HepG2 (cell line): ENCODE measurements at regions not wholly inside any gene's neighbourhood (a gene's known extent, or its start where the extent isn't known, plus 50 kb on each side); places are given as distances from the start of the nearest gene placed in this dataset.

Experiments used
- ATAC-seq: fragments of 200-7000 bp; cut with Tn5 transposase; 3 replicates; pipeline ENCODE4 v1.9.1; 2020; ENCODE audit warnings: mild to moderate bottlenecking, moderate library complexity
- BruUV-seq: library from RNA; stranded (reverse); fragments of 400-500 nt; replicated peaks from 2 replicates; lab custom pipeline; 2021; lab: Mats Ljungman, UMichigan
- CTCF ChIA-PET: fragments of 300-600 bp; formaldehyde crosslinking; extraction: SDS; loops from one replicate; lab custom pipeline; 2021; ENCODE audit warnings: low total read pairs, inconsistent platforms, low intra/inter-chr PET ratio; lab: Yijun Ruan, JAX
- POLR2A ChIA-PET: fragments of 350-600 bp; sonication (Branson Sonifier 250); formaldehyde crosslinking; loops from one replicate; lab custom pipeline; 2020; ENCODE audit warnings: antibody characterized with exemption, inconsistent platforms; lab: Yijun Ruan, JAX
- DNase-seq: peaks from one replicate; pipeline ENCODE4 v3.0.0-alpha.2; 2015; ENCODE audit warnings: low spot score
- FAIRE-seq: peaks from 3 replicates; lab custom pipeline; 2011; peaks lifted over from hg19 to GRCh38; lab: Jason Lieb, UNC
- H2AFZ ChIP-seq: one replicate; pipeline ENCODE4 v1.6.1; 2011; ENCODE audit warnings: low read length, inconsistent platforms
- H3K27ac ChIP-seq: fragments of 300-600 bp; 3 replicates; pipeline ENCODE4 v1.8.0; 2011; ENCODE audit warnings: mixed run types, mild to moderate bottlenecking, mixed read lengths, low read length, inconsistent platforms; ENCODE audit not compliant: insufficient read depth; ENCODE audit errors: extremely low read length
- H3K27me3 ChIP-seq, 2 experiments: fragments of 200-600 bp in 1 of 2; 2 replicates in 1 of 2; 3 replicates in 1 of 2; pipeline versions ENCODE4 v1.6.0 to v1.8.0; 2011; ENCODE audit warnings: low read length in 2 of 2, mild to moderate bottlenecking in 2 of 2, moderate library complexity in 2 of 2, inconsistent platforms in 1 of 2; ENCODE audit not compliant: insufficient read depth in 2 of 2, control insufficient read depth in 1 of 2
- H3K36me3 ChIP-seq, 2 experiments: fragments of 200-600 bp in 1 of 2; replicated peaks in 1 of 2; 2 replicates in 1 of 2; 3 replicates in 1 of 2; pipeline versions ENCODE4 v1.5.1 to v1.8.0; 2011; ENCODE audit warnings: low read length in 2 of 2, inconsistent platforms in 1 of 2; ENCODE audit not compliant: insufficient read depth in 2 of 2, control insufficient read depth in 1 of 2
- H3K4me1 ChIP-seq: 2 replicates; pipeline ENCODE4 v1.5.1; 2012; ENCODE audit warnings: low read length, inconsistent platforms; ENCODE audit not compliant: insufficient read depth
- H3K4me2 ChIP-seq: 2 replicates; pipeline ENCODE4 v1.6.0; 2011; ENCODE audit warnings: low read depth, low read length, inconsistent platforms
- H3K4me3 ChIP-seq, 3 experiments: fragments of 200-600 bp in 1 of 3; sonication (generic), shearing (Covaris generic) in 1 of 3; replicated peaks in 1 of 3; 2 replicates each; pipeline ENCODE4 v1.5.1; 2011 to 2016; ENCODE audit warnings: low read length in 3 of 3, inconsistent platforms in 2 of 3, low read depth in 2 of 3, mild to moderate bottlenecking in 2 of 3, control low read depth in 1 of 3, mixed read lengths in 1 of 3; ENCODE audit not compliant: insufficient read depth in 1 of 3
- H3K79me2 ChIP-seq: one replicate; pipeline ENCODE4 v1.6.1; 2011; ENCODE audit warnings: low read length, inconsistent platforms; ENCODE audit not compliant: insufficient read depth
- H3K9ac ChIP-seq: 2 replicates; pipeline ENCODE4 v1.6.0; 2011; ENCODE audit warnings: mild to moderate bottlenecking, low read depth, low read length, inconsistent platforms; ENCODE audit not compliant: insufficient read depth
- H3K9me3 ChIP-seq: 2 replicates; pipeline ENCODE4 v1.5.1; 2012; ENCODE audit warnings: mild to moderate bottlenecking, low read length
- H4K20me1 ChIP-seq: 2 replicates; pipeline ENCODE4 v1.6.0; 2011; ENCODE audit warnings: inconsistent platforms, mild to moderate bottlenecking, low read length, moderate library complexity; ENCODE audit not compliant: insufficient read depth
- NFE2L1 ChIP-seq: sonication (generic); formaldehyde crosslinking; IDR thresholded peaks from 2 replicates; pipeline ENCODE4 v1.4.0; 2020; ENCODE audit warnings: missing genetic modification reagents, mild to moderate bottlenecking, borderline replicate concordance
- SMC3 ChIP-seq: IDR thresholded peaks from 2 replicates; pipeline ENCODE4 v1.6.1; 2011; ENCODE audit warnings: low read length, improper control_type of control experiment
- STAG1 ChIP-seq: sonication (generic); formaldehyde crosslinking; IDR thresholded peaks from 2 replicates; pipeline ENCODE4 v1.4.0; 2020; ENCODE audit warnings: missing genetic modification reagents
- ZBTB46 ChIP-seq: sonication (generic); formaldehyde crosslinking; IDR thresholded peaks from 2 replicates; pipeline ENCODE4 v1.4.0; 2020; ENCODE audit warnings: mild to moderate bottlenecking, missing genetic modification reagents, borderline replicate concordance
- ZC3H4 ChIP-seq: sonication (generic); formaldehyde crosslinking; IDR thresholded peaks from 2 replicates; pipeline ENCODE4 v1.4.0; 2020; ENCODE audit warnings: missing genetic modification reagents, borderline replicate concordance
- ZFP36L2 ChIP-seq: sonication (generic); formaldehyde crosslinking; IDR thresholded peaks from 2 replicates; pipeline ENCODE4 v1.4.0; 2020; ENCODE audit warnings: missing genetic modification reagents
- ZNF547 ChIP-seq: sonication (generic); formaldehyde crosslinking; IDR thresholded peaks from 2 replicates; pipeline ENCODE4 v1.5.1; 2020; ENCODE audit warnings: mild to moderate bottlenecking, missing genetic modification reagents
- ZNF703 ChIP-seq: sonication (generic); formaldehyde crosslinking; IDR thresholded peaks from 2 replicates; pipeline ENCODE4 v1.5.1; 2020; ENCODE audit warnings: missing genetic modification reagents, mild to moderate bottlenecking, moderate library complexity, borderline replicate concordance
- ZNF788 ChIP-seq: sonication (generic); formaldehyde crosslinking; IDR thresholded peaks from 2 replicates; pipeline ENCODE4 v1.5.0; 2020; ENCODE audit warnings: mild to moderate bottlenecking, missing genetic modification reagents, borderline replicate concordance
- ZNF850 ChIP-seq: sonication (generic); formaldehyde crosslinking; conservative IDR thresholded peaks from 2 replicates; pipeline ENCODE4 v1.9.0; 2021; ENCODE audit warnings: mild to moderate bottlenecking, missing genetic modification reagents
- ZSCAN22 ChIP-seq: sonication (generic); formaldehyde crosslinking; IDR thresholded peaks from 2 replicates; pipeline ENCODE4 v1.4.0; 2020; ENCODE audit warnings: mild to moderate bottlenecking, missing genetic modification reagents
- ZSCAN5A ChIP-seq: sonication (generic); formaldehyde crosslinking; IDR thresholded peaks from 2 replicates; pipeline ENCODE4 v1.8.0; 2022; ENCODE audit warnings: mild to moderate bottlenecking, missing genetic modification reagents, borderline replicate concordance
- ZSCAN9 ChIP-seq: IDR thresholded peaks from 2 replicates; pipeline ENCODE4 v1.6.1; 2016; ENCODE audit warnings: borderline replicate concordance
- WGBS: methylation state at CpG from one replicate; pipeline ENCODE4 v1.1.6; 2017; ENCODE audit warnings: low lambda C conversion rate; 5-methylcytosine and 5-hydroxymethylcytosine counted together
- in situ Hi-C: cut with HindIII; loops from 2 replicates; pipeline ENCODE4 v1.10.0; 2017; ENCODE audit warnings: low pct_unique_long_range_greater_than_20kb; ENCODE audit not compliant: extremely low pct_ligation_motif_present
- intact Hi-C: fragments of 100-400 bp; cut with micrococcal nuclease; formaldehyde crosslinking; loops from one replicate; pipeline ENCODE4 v1.10.0; 2022; ENCODE audit not compliant: unreplicated experiment

GRCh38 chr2:115910270-115910669 is 1467.8 kb downstream of the DPP10 start:
- H4K20me1 ChIP-seq = no peaks in the 10 kb centered on the region

GRCh38 chr2:115913921-115914320 is 1471.5 kb downstream of the DPP10 start:
- intact Hi-C loops (no loop called here), in situ Hi-C loops (no loop called here)
- Histone ChIP-seq H3K4me2 (no peak overlapping the region), H3K27me3 (no peaks in the 10 kb centered on the region), H3K4me1 (no peaks in the 10 kb centered on the region), H3K27ac (no peak overlapping the region), H3K9ac (no peak overlapping the region), H3K4me3 (no peak overlapping the region), H3K9me3 (peaks cover 91% of the 10 kb centered on the region), H2AFZ (no peak overlapping the region), H4K20me1 (no peaks in the 10 kb centered on the region), H3K36me3 (no peaks in the 10 kb centered on the region), H3K79me2 (no peaks in the 10 kb centered on the region)
- no peak for ATAC-seq
- TF ChIP-seq ZSCAN5A (CRISPR knock-in tag) (no peak), ZNF788 (CRISPR knock-in tag) (no peak), ZFP36L2 (no peak), ZNF850 (CRISPR knock-in tag) (no peak), ZSCAN22 (no peak), ZC3H4 (CRISPR knock-in tag) (no peak), ZBTB46 (no peak), ZNF703 (no peak), ZSCAN9 (CRISPR knock-in tag) (no peak), NFE2L1 (no peak)
- no peak for DNase-seq
- ChIA-PET CTCF (no interaction called here), POLR2A (no interaction called here)
- WGBS = 32% methylated on average over 5 of the region's 5 CpGs
- BruUV-seq = no TSS peak
- FAIRE-seq = no peak

More at GRCh38 chr2:115910270-115910669, 1467.8 kb downstream of the DPP10 start:
- Histone ChIP-seq H3K27ac (no peak overlapping the region), H3K27me3 (no peaks in the 10 kb centered on the region), H3K9ac (no peak overlapping the region), H3K4me1 (no peaks in the 10 kb centered on the region), H3K79me2 (no peaks in the 10 kb centered on the region)
- intact Hi-C loops (no loop called here), in situ Hi-C loops (no loop called here)
- 3% methylated on average over 6 of the region's 6 CpGs for WGBS
- no TSS peak for BruUV-seq
- ChIA-PET POLR2A (no interaction called here), CTCF (interaction anchor here (1.1 kb wide), 1 partner anchor 1862 kb away, joined by 4 read pairs; no protein-coding TSS in a partner anchor)
- TF ChIP-seq ZNF547 (CRISPR knock-in tag) (no peak), SMC3 (0 out of 2 replicates have a peak, but pooled peaks have one; percentile 12), STAG1 (CRISPR knock-in tag) (peak; percentile 23)
- TF ChIP-seq, all 625 proteins: peak for 2
- peaks cover 71% of the 10 kb centered on the region for H3K9me3 ChIP-seq
- DNase-seq = no peak
- H3K4me2 ChIP-seq = no peak overlapping the region
- H3K4me3 ChIP-seq = no peak overlapping the region
- peak; percentile 42 for FAIRE-seq
- peak; percentile 32; the same call in 1 of the 3 replicates for ATAC-seq
- no peak overlapping the region for H2AFZ ChIP-seq
- H3K36me3 ChIP-seq = no peaks in the 10 kb centered on the region
